ENCODE measurements at regions not wholly inside any gene's neighbourhood (a gene's known extent, or its start where the extent isn't known, plus 50 kb on each side); places are given as distances from the start of the nearest gene placed in this dataset.

GRCh38 chr4:147198411-147199051 is 252.9 kb upstream of the TTC29 start:
- no peak overlapping the region for H3K27ac ChIP-seq (ENCODE audit: insufficient read depth in 1 of 2, low read depth in 1 of 2, low read length in 2 of 2, poor library complexity in 1 of 2, severe bottlenecking in 2 of 2)
- POLR2A ChIA-PET = interaction anchor here (0.6 kb wide), 1 partner anchor 118 kb away, joined by 3 read pairs; no protein-coding TSS in a partner anchor
- DNase-seq = no peak

DNA sequence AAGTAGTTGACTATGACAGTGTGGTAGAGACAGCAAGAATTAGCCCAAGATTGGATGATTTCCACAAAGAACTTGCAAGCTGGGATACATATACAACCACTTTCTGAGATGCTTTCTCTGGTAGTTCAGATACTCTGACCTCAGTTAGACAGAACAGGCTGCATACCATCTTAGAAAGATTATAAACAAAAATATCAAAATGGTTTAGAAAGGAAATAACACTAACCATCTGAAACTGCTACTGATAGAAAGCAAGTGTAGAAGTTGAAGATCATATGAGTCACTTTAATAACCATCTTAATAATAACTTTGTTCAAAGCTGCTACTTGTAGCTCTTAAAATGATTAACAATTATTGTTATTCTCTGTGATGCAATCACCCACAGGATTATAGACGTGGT is 255.4 kb upstream of the TTC29 start:
- Histone ChIP-seq H3K9me3 (ENCODE audit: control extremely low read depth in 1 of 5, control insufficient read depth in 4 of 5, insufficient read depth in 2 of 5, low read depth in 1 of 5, low read length in 4 of 5) (no peaks in the 10 kb centered on the region), H3K4me3 (ENCODE audit: control insufficient read depth in 1 of 7, extremely low read depth in 1 of 7, insufficient read depth in 4 of 7, low read depth in 2 of 7, low read length in 6 of 7) (no peak overlapping the region), H3K4me1 (ENCODE audit: control extremely low read depth in 1 of 4, control insufficient read depth in 4 of 4, insufficient read depth in 4 of 4, low read length in 3 of 4) (no peaks in the 10 kb centered on the region), H3K27ac (ENCODE audit: insufficient read depth in 1 of 2, low read depth in 1 of 2, low read length in 2 of 2, poor library complexity in 1 of 2, severe bottlenecking in 2 of 2) (no peak overlapping the region), H3K36me3 (ENCODE audit: control insufficient read depth in 4 of 4, insufficient read depth in 4 of 4, low read length in 3 of 4) (no peaks in the 10 kb centered on the region), H3K27me3 (replicated peaks in 2 of 5; ENCODE audit: control insufficient read depth in 4 of 5, insufficient read depth in 5 of 5, low read length in 4 of 5) (no peaks in the 10 kb centered on the region)
- no peak for DNase-seq
- POLR2A ChIA-PET = no interaction called here
- no CpG with 5 or more reads among the region's 1 CpG for WGBS (ENCODE audit: insufficient coverage)
- CTCF ChIA-PET = no interaction called here

More at GRCh38 chr4:147198411-147199051, 252.9 kb upstream of the TTC29 start:
- Histone ChIP-seq H3K27me3 (replicated peaks in 2 of 5; ENCODE audit: control insufficient read depth in 4 of 5, insufficient read depth in 5 of 5, low read length in 4 of 5) (peaks cover 0 to 2% (median 0%) of the 10 kb centered on the region in 5 experiments), H3K9me3 (ENCODE audit: control extremely low read depth in 1 of 5, control insufficient read depth in 4 of 5, insufficient read depth in 2 of 5, low read depth in 1 of 5, low read length in 4 of 5) (no peaks in the 10 kb centered on the region), H3K36me3 (ENCODE audit: control insufficient read depth in 4 of 4, insufficient read depth in 4 of 4, low read length in 3 of 4) (no peaks in the 10 kb centered on the region), H3K4me1 (ENCODE audit: control extremely low read depth in 1 of 4, control insufficient read depth in 4 of 4, insufficient read depth in 4 of 4, low read length in 3 of 4) (no peaks in the 10 kb centered on the region), H3K4me3 (ENCODE audit: control insufficient read depth in 1 of 7, extremely low read depth in 1 of 7, insufficient read depth in 4 of 7, low read depth in 2 of 7, low read length in 6 of 7) (no peak overlapping the region)
- CTCF ChIA-PET = no interaction called here
- WGBS (ENCODE audit: insufficient coverage) = 81% methylated on average over 4 of the region's 4 CpGs

- CTCF ChIA-PET = no interaction called here
- H3K9me3 ChIP-seq (ENCODE audit: control extremely low read depth in 1 of 5, control insufficient read depth in 4 of 5, insufficient read depth in 2 of 5, low read depth in 1 of 5, low read length in 4 of 5) = no peaks in the 10 kb centered on the region
- POLR2A ChIA-PET = no interaction called here
- H3K4me1 ChIP-seq (ENCODE audit: control extremely low read depth in 1 of 4, control insufficient read depth in 4 of 4, insufficient read depth in 4 of 4, low read length in 3 of 4) = no peaks in the 10 kb centered on the region
- no peak overlapping the region for H3K27ac ChIP-seq (ENCODE audit: insufficient read depth in 1 of 2, low read depth in 1 of 2, low read length in 2 of 2, poor library complexity in 1 of 2, severe bottlenecking in 2 of 2)
- no peak for DNase-seq
- H3K27me3 ChIP-seq (replicated peaks in 2 of 5; ENCODE audit: control insufficient read depth in 4 of 5, insufficient read depth in 5 of 5, low read length in 4 of 5) = no peaks in the 10 kb centered on the region
- no peaks in the 10 kb centered on the region for H3K36me3 ChIP-seq (ENCODE audit: control insufficient read depth in 4 of 4, insufficient read depth in 4 of 4, low read length in 3 of 4)
- H3K4me3 ChIP-seq (ENCODE audit: control insufficient read depth in 1 of 7, extremely low read depth in 1 of 7, insufficient read depth in 4 of 7, low read depth in 2 of 7, low read length in 6 of 7) = no peak overlapping the region
Measured at GRCh38 chr4:147206807-147207206, 261.1 kb upstream of the TTC29 start.

DNA sequence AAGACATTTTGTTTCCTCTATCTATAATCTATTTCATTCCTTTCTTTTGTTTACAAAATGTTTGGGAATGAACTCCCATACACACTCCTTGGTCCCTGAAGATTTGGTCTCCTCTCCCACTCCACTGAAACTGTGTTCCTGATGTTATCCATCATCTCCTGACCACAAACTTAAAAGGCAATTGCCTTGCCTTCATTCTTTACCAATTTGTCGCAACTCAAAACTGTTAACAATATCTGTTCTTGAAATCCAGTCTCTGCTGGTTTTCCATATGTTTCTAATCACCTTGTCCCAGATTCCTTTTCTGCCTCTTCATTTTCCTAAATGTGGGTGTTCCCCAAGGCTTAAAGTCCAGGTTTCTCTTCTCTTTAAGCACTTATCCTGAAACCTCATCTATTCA is 262.2 kb upstream of the TTC29 start:
- ChIA-PET CTCF (no interaction called here), POLR2A (no interaction called here)
- Histone ChIP-seq H3K36me3 (ENCODE audit: control insufficient read depth in 4 of 4, insufficient read depth in 4 of 4, low read length in 3 of 4) (no peaks in the 10 kb centered on the region), H3K4me3 (ENCODE audit: control insufficient read depth in 1 of 7, extremely low read depth in 1 of 7, insufficient read depth in 4 of 7, low read depth in 2 of 7, low read length in 6 of 7) (no peak overlapping the region), H3K4me1 (ENCODE audit: control extremely low read depth in 1 of 4, control insufficient read depth in 4 of 4, insufficient read depth in 4 of 4, low read length in 3 of 4) (no peaks in the 10 kb centered on the region), H3K27ac (ENCODE audit: insufficient read depth in 1 of 2, low read depth in 1 of 2, low read length in 2 of 2, poor library complexity in 1 of 2, severe bottlenecking in 2 of 2) (no peak overlapping the region), H3K9me3 (ENCODE audit: control extremely low read depth in 1 of 5, control insufficient read depth in 4 of 5, insufficient read depth in 2 of 5, low read depth in 1 of 5, low read length in 4 of 5) (no peaks in the 10 kb centered on the region), H3K27me3 (replicated peaks in 2 of 5; ENCODE audit: control insufficient read depth in 4 of 5, insufficient read depth in 5 of 5, low read length in 4 of 5) (no peaks in the 10 kb centered on the region)
- DNase-seq = no peak
- 100% methylated on average over 1 of the region's 1 CpG for WGBS (ENCODE audit: insufficient coverage)

- no peak for DNase-seq
- Histone ChIP-seq H3K27ac (ENCODE audit: insufficient read depth in 1 of 2, low read depth in 1 of 2, low read length in 2 of 2, poor library complexity in 1 of 2, severe bottlenecking in 2 of 2) (no peak overlapping the region), H3K4me3 (ENCODE audit: control insufficient read depth in 1 of 7, extremely low read depth in 1 of 7, insufficient read depth in 4 of 7, low read depth in 2 of 7, low read length in 6 of 7) (no peak overlapping the region), H3K27me3 (replicated peaks in 2 of 5; ENCODE audit: control insufficient read depth in 4 of 5, insufficient read depth in 5 of 5, low read length in 4 of 5) (no peaks in the 10 kb centered on the region), H3K4me1 (ENCODE audit: control extremely low read depth in 1 of 4, control insufficient read depth in 4 of 4, insufficient read depth in 4 of 4, low read length in 3 of 4) (no peaks in the 10 kb centered on the region), H3K36me3 (ENCODE audit: control insufficient read depth in 4 of 4, insufficient read depth in 4 of 4, low read length in 3 of 4) (no peaks in the 10 kb centered on the region), H3K9me3 (ENCODE audit: control extremely low read depth in 1 of 5, control insufficient read depth in 4 of 5, insufficient read depth in 2 of 5, low read depth in 1 of 5, low read length in 4 of 5) (no peaks in the 10 kb centered on the region)
- ChIA-PET POLR2A (no interaction called here), CTCF (no interaction called here)
Measured at GRCh38 chr4:147217655-147218054, 263.2 kb upstream of the EDNRA start.

DNA sequence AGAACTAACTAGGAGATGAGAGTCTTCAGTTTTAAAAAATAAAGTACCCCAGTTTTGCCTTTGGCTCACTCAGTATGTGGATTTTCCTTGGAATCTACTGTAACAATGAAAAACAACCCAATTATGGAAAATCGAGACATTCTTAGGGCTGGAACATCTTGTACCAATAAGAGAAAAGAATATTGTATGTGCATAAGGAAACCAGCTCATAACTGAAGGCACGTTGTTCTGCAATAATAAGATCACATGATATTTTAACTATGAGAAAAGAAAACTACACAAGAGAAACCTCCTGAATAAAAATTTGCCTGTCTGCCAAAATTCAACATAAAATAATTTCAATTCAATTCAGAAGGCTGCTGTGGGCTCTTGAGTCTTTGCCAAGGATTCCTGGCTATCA is 261.8 kb upstream of the EDNRA start:
- DNase-seq = no peak
- no peaks in the 10 kb centered on the region for H3K9me3 ChIP-seq (ENCODE audit: control extremely low read depth in 1 of 5, control insufficient read depth in 4 of 5, insufficient read depth in 2 of 5, low read depth in 1 of 5, low read length in 4 of 5)
- no CpG with 5 or more reads among the region's 2 CpGs for WGBS (ENCODE audit: insufficient coverage)
- H3K4me3 ChIP-seq (ENCODE audit: control insufficient read depth in 1 of 7, extremely low read depth in 1 of 7, insufficient read depth in 4 of 7, low read depth in 2 of 7, low read length in 6 of 7) = no peak overlapping the region
- no peaks in the 10 kb centered on the region for H3K4me1 ChIP-seq (ENCODE audit: control extremely low read depth in 1 of 4, control insufficient read depth in 4 of 4, insufficient read depth in 4 of 4, low read length in 3 of 4)
- ChIA-PET POLR2A (no interaction called here), CTCF (no interaction called here)
- H3K27ac ChIP-seq (ENCODE audit: insufficient read depth in 1 of 2, low read depth in 1 of 2, low read length in 2 of 2, poor library complexity in 1 of 2, severe bottlenecking in 2 of 2) = no peak overlapping the region
- H3K36me3 ChIP-seq (ENCODE audit: control insufficient read depth in 4 of 4, insufficient read depth in 4 of 4, low read length in 3 of 4) = no peaks in the 10 kb centered on the region
- H3K27me3 ChIP-seq (replicated peaks in 2 of 5; ENCODE audit: control insufficient read depth in 4 of 5, insufficient read depth in 5 of 5, low read length in 4 of 5) = no peaks in the 10 kb centered on the region

- Histone ChIP-seq H3K27me3 (replicated peaks in 2 of 5; ENCODE audit: control insufficient read depth in 4 of 5, insufficient read depth in 5 of 5, low read length in 4 of 5) (no peaks in the 10 kb centered on the region), H3K36me3 (ENCODE audit: control insufficient read depth in 4 of 4, insufficient read depth in 4 of 4, low read length in 3 of 4) (no peaks in the 10 kb centered on the region), H3K9me3 (ENCODE audit: control extremely low read depth in 1 of 5, control insufficient read depth in 4 of 5, insufficient read depth in 2 of 5, low read depth in 1 of 5, low read length in 4 of 5) (no peaks in the 10 kb centered on the region), H3K4me1 (ENCODE audit: control extremely low read depth in 1 of 4, control insufficient read depth in 4 of 4, insufficient read depth in 4 of 4, low read length in 3 of 4) (no peaks in the 10 kb centered on the region), H3K4me3 (ENCODE audit: control insufficient read depth in 1 of 7, extremely low read depth in 1 of 7, insufficient read depth in 4 of 7, low read depth in 2 of 7, low read length in 6 of 7) (no peak overlapping the region), H3K27ac (ENCODE audit: insufficient read depth in 1 of 2, low read depth in 1 of 2, low read length in 2 of 2, poor library complexity in 1 of 2, severe bottlenecking in 2 of 2) (no peak overlapping the region)
- WGBS (ENCODE audit: insufficient coverage) = no CpG with 5 or more reads among the region's 1 CpG
- DNase-seq = no peak
- POLR2A ChIA-PET = no interaction called here
- CTCF ChIA-PET = no interaction called here
Measured at GRCh38 chr4:147220833-147221232, 260.1 kb upstream of the EDNRA start.

All from common myeloid progenitor, CD34-positive (primary cell).